Prostate gland (tissue), 2 donors: ENCODE measurements at regions not wholly inside any gene's neighbourhood (a gene's known extent, or its start where the extent isn't known, plus 50 kb on each side); places are given as distances from the start of the nearest gene placed in this dataset.

Source experiments
- DNase-seq: peaks from one replicate; pipeline ENCODE4 v3.0.0-alpha.2; 2019; ENCODE audit warnings: low spot score
- H3K27ac ChIP-seq, 2 donors: fragments of 200-600 bp; sonication (generic); 2 replicates each; pipeline ENCODE4 v1.5.1; 2017 to 2019
- H3K27me3 ChIP-seq: fragments of 200-600 bp; sonication (generic); replicated peaks from 2 replicates; pipeline ENCODE4 v1.5.1; 2019; ENCODE audit not compliant: insufficient read depth
- H3K36me3 ChIP-seq, 2 donors: fragments of 200-600 bp; sonication (generic); 1 replicate in 1 of 2; 2 replicates in 1 of 2; pipeline versions ENCODE4 v1.5.1 to v1.8.1; 2017 to 2019
- H3K4me1 ChIP-seq: fragments of 200-600 bp; sonication (generic); replicated peaks from 2 replicates; pipeline ENCODE4 v1.5.1; 2019
- H3K4me3 ChIP-seq, 2 donors: fragments of 200-600 bp; sonication (generic); 2 replicates each; pipeline ENCODE4 v1.5.1; 2017 to 2019
- H3K9me3 ChIP-seq: fragments of 200-600 bp; sonication (generic); 2 replicates; pipeline ENCODE4 v1.5.1; 2017
- CTCF ChIP-seq, 4 experiments: fragments of 200-600 bp in 2 of 4; fragments of 450-650 bp in 2 of 4; sonication (generic) in 2 of 4; IDR thresholded peaks; 1 replicate in 3 of 4; 2 replicates in 1 of 4; pipeline ENCODE4 v1.5.1; 2016 to 2019; ENCODE audit warnings: antibody characterized with exemption in 4 of 4, mild to moderate bottlenecking in 2 of 4, moderate library complexity in 2 of 4
- POLR2A ChIP-seq: fragments of 450-650 bp; IDR thresholded peaks from one replicate; pipeline ENCODE4 v1.6.1; 2016; ENCODE audit warnings: antibody characterized with exemption, mild to moderate bottlenecking
- POLR2AphosphoS5 ChIP-seq: sonication (generic); formaldehyde crosslinking; IDR thresholded peaks from one replicate; pipeline ENCODE4 v1.6.1; 2017; ENCODE audit warnings: antibody characterized with exemption
- WGBS: methylation state at CpG from one replicate; pipeline ENCODE4 v1.1.5; 2018; 5-methylcytosine and 5-hydroxymethylcytosine counted together
- intact Hi-C: fragments of 100-400 bp; cut with DNase I; formaldehyde crosslinking; loops from one replicate; pipeline ENCODE4 v1.14.2; 2022

- Histone ChIP-seq H3K27me3 (no peaks in the 10 kb centered on the region), H3K36me3 (no peaks in the 10 kb centered on the region), H3K4me1 (no peaks in the 10 kb centered on the region), H3K4me3 (no peak overlapping the region), H3K27ac (no peak overlapping the region), H3K9me3 (no peaks in the 10 kb centered on the region)
- DNase-seq: no peak
- TF ChIP-seq POLR2AphosphoS5: no peak
- TF ChIP-seq CTCF (IDR thresholded peaks at IDR 0.05): no peak
- TF ChIP-seq POLR2A: no peak
- WGBS: 90% methylated on average over 3 of the region's 3 CpGs
- intact Hi-C loops: no loop called here
Observed at GRCh38 chr6:91572878-91573277, 986.0 kb upstream of the MAP3K7 start.

DNA sequence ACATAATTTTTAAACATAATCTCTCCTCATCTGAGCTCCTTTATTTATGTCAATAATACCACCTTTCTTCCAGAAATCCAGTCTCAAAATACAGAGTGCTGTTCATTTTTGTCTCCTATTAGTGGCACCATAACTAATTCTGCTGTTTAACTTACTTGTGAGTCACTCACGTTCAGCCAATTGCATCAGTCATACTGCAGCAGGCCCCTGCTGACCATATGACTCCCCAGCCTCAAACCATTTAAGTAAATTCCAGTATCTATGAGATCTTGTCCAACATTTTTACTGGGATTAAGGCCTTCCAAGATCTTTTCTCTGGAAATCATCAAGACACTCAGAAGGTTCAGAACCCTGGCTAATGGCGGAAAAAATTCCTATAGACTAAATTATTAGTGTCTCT is 982.2 kb upstream of the MAP3K7 start:
- Histone ChIP-seq H3K9me3 (no peaks in the 10 kb centered on the region), H3K27me3 (no peaks in the 10 kb centered on the region), H3K27ac (no peak overlapping the region), H3K4me3 (no peak overlapping the region), H3K36me3 (no peaks in the 10 kb centered on the region), H3K4me1 (no peaks in the 10 kb centered on the region)
- no peak for TF ChIP-seq CTCF (IDR thresholded peaks at IDR 0.05)
- no peak for TF ChIP-seq POLR2A
- no peak for TF ChIP-seq POLR2AphosphoS5
- 82% methylated on average over 2 of the region's 2 CpGs for WGBS
- intact Hi-C loops: no loop called here
- no peak for DNase-seq

DNA sequence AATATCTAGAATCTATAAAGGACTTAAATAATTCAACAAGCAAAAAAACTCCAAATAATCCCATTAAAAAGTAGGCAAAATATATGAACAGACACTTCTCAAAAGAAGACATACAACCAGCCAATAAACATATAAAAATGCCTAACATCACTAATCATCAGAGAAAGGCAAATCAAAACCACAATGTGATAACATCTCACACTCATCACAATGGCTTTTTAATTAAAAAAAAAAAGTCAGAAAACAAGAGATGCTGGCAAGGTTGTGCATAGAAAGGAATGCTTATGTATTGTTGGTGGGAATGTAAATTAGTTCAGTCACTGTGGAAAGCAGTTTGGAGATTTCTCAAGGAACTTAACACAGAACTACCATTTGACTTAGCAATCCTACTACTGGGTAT is 979.6 kb upstream of the MAP3K7 start:
- no peak overlapping the region for H3K27ac ChIP-seq
- H3K9me3 ChIP-seq: no peaks in the 10 kb centered on the region
- intact Hi-C loops: no loop called here
- no peak for TF ChIP-seq POLR2AphosphoS5
- no peak for TF ChIP-seq CTCF (IDR thresholded peaks at IDR 0.05)
- no peak for TF ChIP-seq POLR2A
- no peaks in the 10 kb centered on the region for H3K36me3 ChIP-seq
- no peaks in the 10 kb centered on the region for H3K27me3 ChIP-seq
- no peak overlapping the region for H3K4me3 ChIP-seq
- DNase-seq: no peak
- no peaks in the 10 kb centered on the region for H3K4me1 ChIP-seq

DNA sequence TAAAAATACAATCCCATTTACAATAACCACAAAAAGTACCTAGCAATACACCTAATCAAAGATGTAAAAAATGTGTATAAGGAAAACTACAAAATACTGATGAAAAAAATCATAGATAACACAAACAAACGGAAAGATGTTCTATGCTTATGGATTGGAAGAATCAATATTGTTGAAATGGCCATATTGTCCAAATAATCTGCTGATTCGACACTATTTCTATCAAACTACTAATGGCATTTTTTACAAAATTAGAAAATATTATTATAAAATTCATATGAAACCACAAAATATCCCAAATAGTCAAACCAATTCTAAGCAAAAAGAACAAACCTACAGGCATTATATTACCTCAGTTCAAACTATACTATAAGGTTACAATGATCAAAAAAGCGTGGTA is 978.3 kb upstream of the MAP3K7 start:
- WGBS: 92% methylated on average over 3 of the region's 3 CpGs
- intact Hi-C loops: no loop called here

More for the DNA sequence above, 978.3 kb upstream of the MAP3K7 start:
- Histone ChIP-seq H3K27ac (no peak overlapping the region), H3K36me3 (no peaks in the 10 kb centered on the region), H3K4me3 (no peak overlapping the region), H3K4me1 (no peaks in the 10 kb centered on the region), H3K9me3 (no peaks in the 10 kb centered on the region), H3K27me3 (no peaks in the 10 kb centered on the region)
- no peak for DNase-seq
- TF ChIP-seq CTCF (IDR thresholded peaks at IDR 0.05) (no peak), POLR2AphosphoS5 (no peak), POLR2A (no peak)
